ENCODE measurements at regions not wholly inside any gene's neighbourhood (a gene's known extent, or its start where the extent isn't known, plus 50 kb on each side); places are given as distances from the start of the nearest gene placed in this dataset.

DNA sequence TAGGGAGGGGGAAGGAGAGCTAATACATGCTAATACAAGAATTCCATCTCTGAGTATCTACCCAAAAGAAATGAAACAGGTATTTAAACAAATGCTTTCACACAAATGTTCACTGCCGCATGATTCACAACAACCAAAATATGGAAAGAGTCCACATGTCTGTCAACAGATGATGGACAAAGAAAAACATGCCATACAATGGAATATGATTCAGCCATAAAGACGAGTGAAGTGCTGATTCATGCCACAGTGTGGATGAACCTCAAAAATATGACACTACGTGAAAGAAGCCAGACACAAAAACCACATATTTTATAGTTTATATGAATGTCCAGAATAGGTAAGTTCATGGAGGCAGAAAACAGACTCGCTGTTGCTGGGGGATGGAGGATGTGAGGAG is 321.4 kb downstream of the FOXL1 start (continued):
- TF ChIP-seq, protein P1, sequence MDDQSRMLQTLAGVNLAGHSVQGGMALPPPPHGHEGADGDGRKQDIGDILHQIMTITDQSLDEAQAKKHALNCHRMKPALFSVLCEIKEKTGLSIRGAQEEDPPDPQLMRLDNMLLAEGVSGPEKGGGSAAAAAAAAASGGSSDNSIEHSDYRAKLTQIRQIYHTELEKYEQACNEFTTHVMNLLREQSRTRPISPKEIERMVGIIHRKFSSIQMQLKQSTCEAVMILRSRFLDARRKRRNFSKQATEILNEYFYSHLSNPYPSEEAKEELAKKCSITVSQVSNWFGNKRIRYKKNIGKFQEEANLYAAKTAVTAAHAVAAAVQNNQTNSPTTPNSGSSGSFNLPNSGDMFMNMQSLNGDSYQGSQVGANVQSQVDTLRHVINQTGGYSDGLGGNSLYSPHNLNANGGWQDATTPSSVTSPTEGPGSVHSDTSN (IDR thresholded peaks at IDR 0.05; ENCODE audit: insufficient replicate concordance, low read depth, low read length): no peak
- TF ChIP-seq, protein P2, sequence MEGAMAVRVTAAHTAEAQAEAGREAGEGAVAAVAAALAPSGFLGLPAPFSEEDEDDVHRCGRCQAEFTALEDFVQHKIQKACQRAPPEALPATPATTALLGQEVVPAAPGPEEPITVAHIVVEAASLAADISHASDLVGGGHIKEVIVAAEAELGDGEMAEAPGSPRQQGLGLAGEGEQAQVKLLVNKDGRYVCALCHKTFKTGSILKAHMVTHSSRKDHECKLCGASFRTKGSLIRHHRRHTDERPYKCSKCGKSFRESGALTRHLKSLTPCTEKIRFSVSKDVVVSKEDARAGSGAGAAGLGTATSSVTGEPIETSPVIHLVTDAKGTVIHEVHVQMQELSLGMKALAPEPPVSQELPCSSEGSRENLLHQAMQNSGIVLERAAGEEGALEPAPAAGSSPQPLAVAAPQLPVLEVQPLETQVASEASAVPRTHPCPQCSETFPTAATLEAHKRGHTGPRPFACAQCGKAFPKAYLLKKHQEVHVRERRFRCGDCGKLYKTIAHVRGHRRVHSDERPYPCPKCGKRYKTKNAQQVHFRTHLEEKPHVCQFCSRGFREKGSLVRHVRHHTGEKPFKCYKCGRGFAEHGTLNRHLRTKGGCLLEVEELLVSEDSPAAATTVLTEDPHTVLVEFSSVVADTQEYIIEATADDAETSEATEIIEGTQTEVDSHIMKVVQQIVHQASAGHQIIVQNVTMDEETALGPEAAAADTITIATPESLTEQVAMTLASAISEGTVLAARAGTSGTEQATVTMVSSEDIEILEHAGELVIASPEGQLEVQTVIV (IDR thresholded peaks at IDR 0.05; ENCODE audit: borderline replicate concordance, partially characterized antibody): no peak

DNA sequence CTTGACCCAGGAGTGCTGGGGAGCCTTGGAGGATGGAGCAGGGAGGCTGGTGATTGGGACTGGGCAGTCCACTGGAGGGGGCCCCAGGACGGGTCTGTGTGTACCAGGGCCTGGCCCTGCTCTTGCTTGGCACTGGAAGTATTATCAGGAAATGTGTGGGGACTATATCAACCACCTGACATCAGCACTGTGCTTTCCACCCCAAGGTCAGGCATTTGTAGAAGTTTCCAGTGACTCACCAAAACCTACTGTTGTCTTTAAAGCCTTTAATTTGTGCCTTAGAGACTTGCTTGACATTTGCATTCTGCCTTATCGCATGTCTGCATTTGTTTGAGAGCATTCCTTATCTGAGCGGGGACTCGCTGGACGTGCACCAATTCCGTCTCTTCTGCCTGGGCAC is 323.1 kb downstream of the FOXL1 start:
- Histone ChIP-seq H3K79me2 (ENCODE audit: control insufficient read depth, insufficient read depth, low read length) (no peaks in the 10 kb centered on the region), H4K20me1 (ENCODE audit: control insufficient read depth, insufficient read depth) (no peaks in the 10 kb centered on the region), H3K36me3 (ENCODE audit: control insufficient read depth in 2 of 2, insufficient read depth in 2 of 2, low read length in 1 of 2) (no peaks in the 10 kb centered on the region), H3K27me3 (replicated peaks in 1 of 2; ENCODE audit: control insufficient read depth in 2 of 2, insufficient read depth in 2 of 2, low read length in 1 of 2) (peaks cover 0 to 4% of the 10 kb centered on the region in 2 experiments; a peak in 1 of 4 replicates), H3K4me1 (ENCODE audit: control insufficient read depth, insufficient read depth, low read length) (no peaks in the 10 kb centered on the region), H3K4me3 (no peak overlapping the region), H3K9me3 (replicated peaks; ENCODE audit: control insufficient read depth, insufficient read depth, low read length) (no peaks in the 10 kb centered on the region), H3K9ac (ENCODE audit: control insufficient read depth, insufficient read depth, low read length) (no peak overlapping the region), H2AFZ (ENCODE audit: control insufficient read depth, low read depth, low read length) (no peak overlapping the region), H3K4me2 (ENCODE audit: control insufficient read depth, insufficient read depth) (no peak overlapping the region), H3K27ac (ENCODE audit: control insufficient read depth, insufficient read depth) (no peak overlapping the region)
- FAIRE-seq (no peak), DNase-seq (ENCODE audit: low read depth, low spot score) (no peak), ATAC-seq (no peak)
- ChIA-PET POLR2A (no interaction called here), RAD21 (ENCODE audit: unreplicated experiment) (no interaction called here), SMC1A (ENCODE audit: uncharacterized antibody, unreplicated experiment) (no interaction called here), CTCF (no interaction called here)
- 22% methylated on average over 6 of the region's 6 CpGs for WGBS (ENCODE audit: insufficient coverage, insufficient replicate concordance, low lambda C conversion rate, missing lambda C conversion rate)
- in situ Hi-C loops (cut with MboI) (no loop called here), intact Hi-C loops (cut with micrococcal nuclease; ENCODE audit: unreplicated experiment) (no loop called here)
- no TSS peak for BruUV-seq (replicated peaks)
- TF ChIP-seq RELA (IDR thresholded peaks at IDR 0.05; ENCODE audit: borderline replicate concordance, partially characterized antibody) (no peak), TARDBP (IDR thresholded peaks at IDR 0.05; ENCODE audit: borderline replicate concordance) (no peak), ZNF24 (IDR thresholded peaks at IDR 0.05) (no peak), ZNF384 (IDR thresholded peaks at IDR 0.05; ENCODE audit: borderline replicate concordance, low read depth, low read length) (no peak), CREM (IDR thresholded peaks at IDR 0.05; ENCODE audit: low read depth) (no peak), GABPA (IDR thresholded peaks at IDR 0.05; ENCODE audit: low read depth) (no peak), PAX5 (IDR thresholded peaks at IDR 0.05; ENCODE audit: borderline replicate concordance, low read depth, low read length) (no peak)
- TF ChIP-seq, protein P3, sequence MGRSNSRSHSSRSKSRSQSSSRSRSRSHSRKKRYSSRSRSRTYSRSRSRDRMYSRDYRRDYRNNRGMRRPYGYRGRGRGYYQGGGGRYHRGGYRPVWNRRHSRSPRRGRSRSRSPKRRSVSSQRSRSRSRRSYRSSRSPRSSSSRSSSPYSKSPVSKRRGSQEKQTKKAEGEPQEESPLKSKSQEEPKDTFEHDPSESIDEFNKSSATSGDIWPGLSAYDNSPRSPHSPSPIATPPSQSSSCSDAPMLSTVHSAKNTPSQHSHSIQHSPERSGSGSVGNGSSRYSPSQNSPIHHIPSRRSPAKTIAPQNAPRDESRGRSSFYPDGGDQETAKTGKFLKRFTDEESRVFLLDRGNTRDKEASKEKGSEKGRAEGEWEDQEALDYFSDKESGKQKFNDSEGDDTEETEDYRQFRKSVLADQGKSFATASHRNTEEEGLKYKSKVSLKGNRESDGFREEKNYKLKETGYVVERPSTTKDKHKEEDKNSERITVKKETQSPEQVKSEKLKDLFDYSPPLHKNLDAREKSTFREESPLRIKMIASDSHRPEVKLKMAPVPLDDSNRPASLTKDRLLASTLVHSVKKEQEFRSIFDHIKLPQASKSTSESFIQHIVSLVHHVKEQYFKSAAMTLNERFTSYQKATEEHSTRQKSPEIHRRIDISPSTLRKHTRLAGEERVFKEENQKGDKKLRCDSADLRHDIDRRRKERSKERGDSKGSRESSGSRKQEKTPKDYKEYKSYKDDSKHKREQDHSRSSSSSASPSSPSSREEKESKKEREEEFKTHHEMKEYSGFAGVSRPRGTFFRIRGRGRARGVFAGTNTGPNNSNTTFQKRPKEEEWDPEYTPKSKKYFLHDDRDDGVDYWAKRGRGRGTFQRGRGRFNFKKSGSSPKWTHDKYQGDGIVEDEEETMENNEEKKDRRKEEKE (IDR thresholded peaks at IDR 0.05): no peak
- TF ChIP-seq, protein P4, sequence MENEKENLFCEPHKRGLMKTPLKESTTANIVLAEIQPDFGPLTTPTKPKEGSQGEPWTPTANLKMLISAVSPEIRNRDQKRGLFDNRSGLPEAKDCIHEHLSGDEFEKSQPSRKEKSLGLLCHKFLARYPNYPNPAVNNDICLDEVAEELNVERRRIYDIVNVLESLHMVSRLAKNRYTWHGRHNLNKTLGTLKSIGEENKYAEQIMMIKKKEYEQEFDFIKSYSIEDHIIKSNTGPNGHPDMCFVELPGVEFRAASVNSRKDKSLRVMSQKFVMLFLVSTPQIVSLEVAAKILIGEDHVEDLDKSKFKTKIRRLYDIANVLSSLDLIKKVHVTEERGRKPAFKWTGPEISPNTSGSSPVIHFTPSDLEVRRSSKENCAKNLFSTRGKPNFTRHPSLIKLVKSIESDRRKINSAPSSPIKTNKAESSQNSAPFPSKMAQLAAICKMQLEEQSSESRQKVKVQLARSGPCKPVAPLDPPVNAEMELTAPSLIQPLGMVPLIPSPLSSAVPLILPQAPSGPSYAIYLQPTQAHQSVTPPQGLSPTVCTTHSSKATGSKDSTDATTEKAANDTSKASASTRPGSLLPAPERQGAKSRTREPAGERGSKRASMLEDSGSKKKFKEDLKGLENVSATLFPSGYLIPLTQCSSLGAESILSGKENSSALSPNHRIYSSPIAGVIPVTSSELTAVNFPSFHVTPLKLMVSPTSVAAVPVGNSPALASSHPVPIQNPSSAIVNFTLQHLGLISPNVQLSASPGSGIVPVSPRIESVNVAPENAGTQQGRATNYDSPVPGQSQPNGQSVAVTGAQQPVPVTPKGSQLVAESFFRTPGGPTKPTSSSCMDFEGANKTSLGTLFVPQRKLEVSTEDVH (IDR thresholded peaks at IDR 0.05; ENCODE audit: low read depth, partially characterized antibody): no peak
